ENCODE measurements at regions not wholly inside any gene's neighbourhood (a gene's known extent, or its start where the extent isn't known, plus 50 kb on each side); places are given as distances from the start of the nearest gene placed in this dataset.
"Not testable (repeated sequence)": the region's sequence is repeated elsewhere in the genome, so short reads cannot be mapped to it uniquely, and the experiment has no call there.

- DNase-seq (ENCODE audit: low spot score) (no peak), ATAC-seq (no peak)
- intact Hi-C loops (cut with DNase I), result no loop called here
These were observed 486.0 kb upstream of the HTR2C start for GRCh38 chrX:114097866-114098265.

DNA sequence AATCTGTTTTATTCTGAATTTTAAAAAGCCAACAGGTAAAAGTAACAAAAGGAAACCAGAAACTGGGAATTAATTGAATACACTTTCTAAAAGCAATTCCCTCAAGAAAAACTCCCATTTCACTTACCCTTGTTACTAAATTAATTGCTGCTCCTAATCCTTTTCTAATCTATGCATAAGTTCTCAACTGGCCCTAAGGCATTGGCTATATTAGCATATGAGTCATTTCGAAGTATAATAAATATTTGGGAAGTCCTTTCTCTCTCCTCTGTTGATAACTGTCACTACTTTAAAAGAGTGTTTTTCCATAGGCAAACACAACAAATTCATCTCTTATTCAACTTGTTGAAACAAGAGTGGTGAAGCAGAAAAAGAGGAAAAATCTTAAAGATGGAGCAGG, 486.5 kb upstream of the HTR2C start:
- no peak for ATAC-seq
- intact Hi-C loops (cut with DNase I), result no loop called here
- DNase-seq (ENCODE audit: low spot score), result no peak

GRCh38 chrX:114095789-114096188, 488.1 kb upstream of the HTR2C start:
- DNase-seq (ENCODE audit: low spot score) (no peak), ATAC-seq (no peak)
- intact Hi-C loops (cut with DNase I), result no loop called here

GRCh38 chrX:114087543-114087942, 496.3 kb upstream of the HTR2C start:
- ATAC-seq (no peak), DNase-seq (ENCODE audit: low spot score) (no peak)
- intact Hi-C loops (cut with DNase I), result no loop called here

- intact Hi-C loops (cut with DNase I), result no loop called here
- ATAC-seq (no peak), DNase-seq (ENCODE audit: low spot score) (no peak)
These were observed 506.1 kb upstream of the HTR2C start for GRCh38 chrX:114077773-114078172.

DNA sequence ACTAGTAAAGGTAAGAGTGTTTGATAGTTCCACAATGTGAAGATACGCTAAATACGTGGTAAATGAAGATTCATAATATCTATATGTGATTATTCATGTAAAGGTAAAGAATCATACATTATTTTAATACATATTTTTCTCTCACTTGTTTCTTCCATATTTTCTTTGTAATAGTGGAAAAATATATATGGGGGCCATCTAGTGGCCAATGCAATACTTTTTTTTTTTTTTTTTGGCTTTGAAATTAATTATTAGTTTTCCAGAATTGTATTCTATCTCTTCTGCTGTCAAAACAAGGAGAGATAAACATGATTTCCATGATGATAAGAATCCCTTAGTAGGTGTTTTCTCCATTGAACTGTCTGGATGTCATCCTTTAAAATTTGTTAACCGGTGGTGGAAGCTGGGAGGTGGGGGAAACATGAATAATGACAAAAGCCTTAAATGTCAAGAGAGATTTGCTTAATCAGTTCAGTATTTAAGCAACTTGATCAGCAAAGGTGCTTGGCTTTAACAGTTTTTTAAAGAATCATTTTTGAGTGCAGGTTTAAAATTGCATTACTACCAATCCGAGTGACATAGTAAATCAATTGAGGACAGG, 508.7 kb upstream of the HTR2C start:
- ATAC-seq, result no peak
- no peak for DNase-seq (ENCODE audit: low spot score)
- intact Hi-C loops (cut with DNase I), result no loop called here

- ATAC-seq (no peak), DNase-seq (ENCODE audit: low spot score) (no peak)
- intact Hi-C loops (cut with DNase I), result no loop called here
These were observed 510.0 kb upstream of the HTR2C start for GRCh38 chrX:114073926-114074325.

DNA sequence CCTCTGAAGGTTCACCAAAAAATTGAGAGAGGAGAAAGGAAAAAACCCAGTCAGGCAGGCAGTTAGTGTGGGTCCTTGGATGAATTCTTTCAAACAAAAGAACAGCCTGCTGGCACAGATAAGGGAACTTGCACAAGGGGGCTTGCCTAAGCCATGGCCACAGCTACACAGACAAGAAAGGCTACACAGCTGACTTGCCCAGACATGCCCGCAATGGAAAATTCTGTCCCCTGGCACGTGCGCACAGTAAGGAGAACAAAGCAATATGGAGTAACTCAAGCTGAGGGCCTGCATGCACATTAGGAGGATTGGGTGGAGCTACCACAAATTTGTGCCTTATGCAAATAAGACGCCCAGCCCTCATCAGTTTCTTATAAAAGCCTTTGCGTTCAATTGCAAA, 512.5 kb upstream of the HTR2C start:
- intact Hi-C loops (cut with DNase I), result no loop called here
- no peak for ATAC-seq

DNA sequence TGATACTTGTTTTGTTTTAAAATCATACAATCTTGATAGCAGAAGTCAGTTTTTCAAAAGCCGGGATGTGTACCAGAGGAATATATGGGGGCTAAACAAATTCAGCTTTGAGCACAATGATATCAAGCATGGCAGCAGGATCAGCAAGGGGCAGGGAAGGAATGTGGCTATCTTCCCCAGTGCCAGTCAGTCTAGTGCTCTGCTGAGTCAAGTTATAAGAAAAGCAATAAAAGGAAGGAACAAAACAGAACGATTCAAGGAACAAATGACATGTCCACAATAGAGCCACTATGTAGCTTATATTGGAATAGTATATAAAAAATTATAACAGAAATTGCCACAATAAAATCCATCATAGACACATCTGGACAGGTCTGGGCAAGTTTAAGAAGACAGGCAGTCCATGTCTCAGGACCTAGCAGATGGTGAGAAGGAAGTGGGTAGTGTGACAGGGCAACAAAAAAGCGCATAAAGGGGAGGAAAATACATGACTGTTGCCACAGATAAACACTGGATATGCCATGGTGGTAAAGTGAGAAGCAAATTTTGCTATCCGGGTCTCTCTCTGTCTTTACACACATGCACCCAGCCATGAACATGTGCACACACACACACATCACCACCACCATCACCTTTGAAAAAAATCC, 518.2 kb upstream of the HTR2C start:
- no peak for ATAC-seq
- intact Hi-C loops (cut with DNase I), result no loop called here
- no peak for DNase-seq (ENCODE audit: low spot score)

More for the DNA sequence above, 512.5 kb upstream of the HTR2C start:
- no peak for DNase-seq (ENCODE audit: low spot score)

GRCh38 chrX:114061226-114061625, 522.7 kb upstream of the HTR2C start:
- ATAC-seq (no peak), DNase-seq (ENCODE audit: low spot score) (no peak)

DNA sequence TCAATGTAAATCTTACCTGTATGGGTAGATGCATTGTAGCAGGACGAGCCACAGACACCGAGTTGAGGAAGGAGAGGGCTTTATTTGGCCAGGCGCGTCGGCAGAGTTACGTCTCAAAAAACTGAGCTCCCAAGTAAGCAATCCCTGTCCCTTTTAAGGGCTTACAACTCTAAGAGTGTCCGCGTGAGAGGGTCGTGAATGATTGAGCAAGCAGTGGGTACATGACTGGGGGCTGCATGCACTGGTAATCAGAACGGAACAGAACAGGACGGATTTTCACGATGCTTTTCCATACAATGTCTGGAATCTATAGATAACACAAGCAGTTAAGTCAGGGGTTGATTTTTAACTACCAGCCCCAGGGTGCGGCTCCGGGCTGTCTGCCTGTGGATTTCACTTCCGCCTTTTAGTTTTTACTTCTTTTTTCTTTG, 524.9 kb upstream of the HTR2C start:
- no peak for DNase-seq (ENCODE audit: low spot score)
- ATAC-seq, result no peak
- intact Hi-C loops (cut with DNase I), result no loop called here

More at GRCh38 chrX:114061226-114061625, 522.7 kb upstream of the HTR2C start:
- intact Hi-C loops (cut with DNase I), result no loop called here

GRCh38 chrX:114057422-114057821, 526.5 kb upstream of the HTR2C start:
- intact Hi-C loops (cut with DNase I); DNase-seq (ENCODE audit: low spot score); ATAC-seq: not testable (repeated sequence)

DNA sequence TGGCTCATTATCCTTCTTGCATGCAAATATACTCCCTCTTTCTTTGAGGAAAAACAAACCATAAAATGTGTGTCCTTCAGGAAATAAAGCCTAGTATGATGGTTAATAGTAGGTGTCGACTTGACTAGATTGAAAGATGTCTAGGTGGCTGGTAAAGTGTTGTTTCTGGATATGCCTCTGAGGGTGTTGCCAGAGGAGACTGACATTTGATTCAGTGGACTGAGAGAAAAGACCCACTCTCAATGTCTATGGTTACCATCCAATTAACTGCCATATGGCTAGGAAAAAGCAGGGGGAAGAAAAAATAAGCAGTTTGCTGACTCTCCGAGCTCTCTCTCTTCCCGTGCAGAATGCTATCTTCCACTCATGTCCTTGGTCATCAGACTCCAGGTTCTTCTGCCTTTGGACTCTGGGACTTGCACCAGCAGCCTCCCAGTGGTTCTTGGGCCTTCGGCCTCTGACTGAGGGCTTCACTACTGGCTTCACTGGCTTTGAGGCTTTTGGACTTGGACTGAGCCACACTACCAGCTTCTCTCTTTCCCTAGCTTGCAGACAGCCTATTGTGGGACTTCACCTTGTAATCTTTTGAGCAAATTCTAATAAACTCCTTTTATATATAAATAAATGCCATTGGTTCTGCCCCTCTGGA, 532.1 kb upstream of the HTR2C start:
- no peak for ATAC-seq
- intact Hi-C loops (cut with DNase I), result no loop called here
- DNase-seq (ENCODE audit: low spot score), result no peak

DNA sequence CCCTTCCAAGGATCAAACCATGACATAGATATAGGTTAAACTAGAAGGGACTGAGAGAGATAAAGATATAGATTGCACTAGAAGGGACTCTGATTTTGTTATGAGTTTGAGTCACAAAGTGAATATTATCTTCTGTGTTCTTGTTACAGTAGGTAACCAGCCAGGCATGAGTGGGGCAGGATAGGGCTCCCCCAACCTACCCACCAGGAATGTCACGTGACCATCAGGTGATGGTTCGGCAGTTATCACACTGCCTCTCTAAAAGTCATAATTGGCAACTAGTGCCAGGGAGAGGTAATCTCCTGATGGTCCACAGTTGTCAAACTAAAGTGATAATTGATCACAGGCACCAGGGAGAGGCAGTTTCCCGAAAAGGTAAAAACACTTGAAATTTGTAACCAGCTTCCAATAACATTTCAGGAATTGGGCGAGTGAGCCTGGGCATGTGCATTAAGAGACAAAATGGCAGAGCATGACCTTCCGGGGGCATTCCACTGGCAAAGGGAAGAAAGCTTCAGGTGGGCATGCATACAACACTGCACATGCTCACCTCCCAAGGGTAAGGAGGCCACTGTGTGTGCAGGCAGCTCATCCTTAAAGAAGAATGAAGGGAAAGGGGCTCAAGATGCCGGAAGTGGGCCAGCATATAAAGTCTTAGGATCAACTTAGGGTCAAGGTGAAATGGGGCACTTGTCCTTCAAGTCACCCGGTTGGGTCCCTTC, 533.6 kb upstream of the HTR2C start:
- DNase-seq (ENCODE audit: low spot score), result no peak
- intact Hi-C loops (cut with DNase I), result no loop called here
- ATAC-seq, result no peak

GRCh38 chrX:114049063-114049462, 534.8 kb upstream of the HTR2C start:
- intact Hi-C loops (cut with DNase I), result no loop called here
- ATAC-seq (no peak), DNase-seq (ENCODE audit: low spot score) (no peak)

- DNase-seq (ENCODE audit: low spot score), result no peak
- intact Hi-C loops (cut with DNase I), result no loop called here
- no peak for ATAC-seq
These were observed 536.3 kb upstream of the HTR2C start for GRCh38 chrX:114047558-114047957.

- intact Hi-C loops (cut with DNase I), result no loop called here
- ATAC-seq (no peak), DNase-seq (ENCODE audit: low spot score) (no peak)
These were observed 537.1 kb upstream of the HTR2C start for GRCh38 chrX:114046695-114047279.

- intact Hi-C loops (cut with DNase I); ATAC-seq; DNase-seq (ENCODE audit: low spot score): not testable (repeated sequence)
These were observed 542.4 kb upstream of the HTR2C start for GRCh38 chrX:114041470-114041869.

- intact Hi-C loops (cut with DNase I); DNase-seq (ENCODE audit: low spot score); ATAC-seq: not testable (repeated sequence)
These were observed 543.1 kb upstream of the HTR2C start for GRCh38 chrX:114040661-114041269.

Data from sciatic nerve (tissue), 2 donors.